A549 (cell line): ENCODE measurements at regions not wholly inside any gene's neighbourhood (a gene's known extent, or its start where the extent isn't known, plus 50 kb on each side); places are given as distances from the start of the nearest gene placed in this dataset.

ENCODE experiments used
- ATAC-seq, 2 experiments: fragments of 200-7000 bp in 1 of 2; fragments of >200 bp in 1 of 2; cut with Nextera tagmentation in 1 of 2; cut with Tn5 transposase in 1 of 2; 3 replicates each; pipeline versions ENCODE4 v1.8.0 to v1.9.1; 2018 to 2020; ENCODE audit warnings: mild to moderate bottlenecking in 1 of 2, moderate library complexity in 1 of 2
- CTCF ChIA-PET: fragments of 300-600 bp; sonication (Branson Sonifier 250); formaldehyde crosslinking; extraction: SDS; loops from one replicate; lab custom pipeline; 2021; ENCODE audit warnings: antibody characterized with exemption, inconsistent platforms; lab: Yijun Ruan, JAX
- POLR2A ChIA-PET: fragments of 350-600 bp; formaldehyde crosslinking; extraction: SDS; loops from one replicate; lab custom pipeline; 2021; ENCODE audit warnings: antibody characterized with exemption, inconsistent platforms; lab: Yijun Ruan, JAX
- DNase-seq, 2 experiments: peaks; one replicate each; pipeline versions ENCODE4 v3.0.0 to v3.0.0-alpha.2; 2011 to 2016; ENCODE audit warnings: low read depth in 1 of 2, low spot score in 1 of 2
- FAIRE-seq: peaks from 2 replicates; lab custom pipeline; 2011; peaks lifted over from hg19 to GRCh38; lab: Jason Lieb, UNC
- H3K27ac ChIP-seq, 2 experiments: fragments of >200 bp; sonication (Bioruptor Twin); formaldehyde crosslinking; 3 replicates each; pipeline ENCODE4 v1.5.1; 2016 to 2017
- H3K4me1 ChIP-seq: fragments of >200 bp; sonication (Bioruptor Twin); formaldehyde crosslinking; 3 replicates; pipeline ENCODE4 v1.6.1; 2016
- H3K4me2 ChIP-seq: fragments of >200 bp; sonication (Bioruptor Twin); formaldehyde crosslinking; 3 replicates; pipeline ENCODE4 v1.6.1; 2016
- H3K4me3 ChIP-seq: fragments of >200 bp; sonication (Bioruptor Twin); formaldehyde crosslinking; 3 replicates; pipeline ENCODE4 v1.5.1; 2016
- H3K9me3 ChIP-seq: fragments of >200 bp; sonication (Bioruptor Twin); formaldehyde crosslinking; 3 replicates; pipeline ENCODE4 v1.6.1; 2016
- BHLHE40 ChIP-seq: IDR thresholded peaks from 2 replicates; pipeline ENCODE4 v1.6.1; 2012; ENCODE audit warnings: low read depth, low read length, inconsistent platforms
- CBX8 ChIP-seq: fragments of 200-600 bp; sonication (generic); IDR thresholded peaks from 2 replicates; pipeline ENCODE4 v1.6.1; 2016
- EHF ChIP-seq: fragments of 250-450 bp; sonication (Bioruptor Pico); IDR thresholded peaks from 2 replicates; pipeline ENCODE4 v1.5.0; 2020; ENCODE audit warnings: mild to moderate bottlenecking
- ESRRA ChIP-seq: fragments of 150-350 bp; IDR thresholded peaks from 2 replicates; pipeline ENCODE4 v1.6.1; 2014; ENCODE audit warnings: mild to moderate bottlenecking, low read length, borderline replicate concordance
- GATA3 ChIP-seq: IDR thresholded peaks from 2 replicates; pipeline ENCODE4 v1.6.1; 2012; ENCODE audit warnings: borderline replicate concordance
- HDAC2 ChIP-seq: fragments of 200-600 bp; sonication (generic); IDR thresholded peaks from 2 replicates; pipeline ENCODE4 v1.6.1; 2016
- HOXA7 ChIP-seq: fragments of 250-450 bp; sonication (Bioruptor Pico); IDR thresholded peaks from 2 replicates; pipeline ENCODE4 v1.5.0; 2020; ENCODE audit warnings: mild to moderate bottlenecking, moderate library complexity
- JUN ChIP-seq, 2 experiments: fragments of >200 bp; sonication (Bioruptor Twin); formaldehyde crosslinking; IDR thresholded peaks; 2 replicates in 1 of 2; 3 replicates in 1 of 2; pipeline ENCODE4 v1.6.1; 2016 to 2017
- JUNB ChIP-seq: fragments of >200 bp; sonication (Bioruptor Twin); formaldehyde crosslinking; IDR thresholded peaks from 2 replicates; pipeline ENCODE4 v1.6.1; 2016
- MAFK ChIP-seq: fragments of 450-650 bp; IDR thresholded peaks from 2 replicates; pipeline ENCODE4 v1.6.1; 2014; ENCODE audit not compliant: partially characterized antibody
- MYC ChIP-seq: IDR thresholded peaks from 2 replicates; pipeline ENCODE4 v1.6.1; 2012; ENCODE audit warnings: mild to moderate bottlenecking, inconsistent platforms, low read length, improper control_type of control experiment, borderline replicate concordance
- NFE2L2 ChIP-seq: fragments of 150-350 bp; conservative IDR thresholded peaks from 2 replicates; pipeline ENCODE4 v1.6.1; 2014; ENCODE audit warnings: low read length
- POLR2AphosphoS2 ChIP-seq: conservative IDR thresholded peaks from 2 replicates; pipeline ENCODE4 v1.6.1; 2012; ENCODE audit warnings: low read length, improper control_type of control experiment, inconsistent platforms
- RARB ChIP-seq: fragments of 250-450 bp; sonication (Bioruptor Pico); IDR thresholded peaks from 2 replicates; pipeline ENCODE4 v1.8.0; 2021; ENCODE audit warnings: mild to moderate bottlenecking, moderate library complexity
- RFX5 ChIP-seq: fragments of 450-650 bp; IDR thresholded peaks from 2 replicates; pipeline ENCODE4 v1.7.1; 2014; ENCODE audit warnings: antibody characterized with exemption, mild to moderate bottlenecking, moderate library complexity
- SMC3 ChIP-seq: fragments of >200 bp; sonication (Bioruptor Twin); formaldehyde crosslinking; IDR thresholded peaks from 3 replicates; pipeline ENCODE4 v1.6.1; 2018; ENCODE audit warnings: inconsistent platforms
- TFCP2L1 ChIP-seq: fragments of 250-450 bp; sonication (Bioruptor Pico); IDR thresholded peaks from 2 replicates; pipeline ENCODE4 v1.5.0; 2021; ENCODE audit warnings: mild to moderate bottlenecking
- ZFP36 ChIP-seq: fragments of 450-650 bp; IDR thresholded peaks from 2 replicates; pipeline ENCODE4 v1.6.1; 2014; ENCODE audit warnings: borderline replicate concordance; ENCODE audit not compliant: partially characterized antibody
- ZSCAN20 ChIP-seq: fragments of 250-450 bp; sonication (Bioruptor Pico); IDR thresholded peaks from 2 replicates; pipeline ENCODE4 v1.8.0; 2022; ENCODE audit warnings: mild to moderate bottlenecking, moderate library complexity
- WGBS: methylation state at CpG from one replicate; pipeline ENCODE4 v1.1.6; 2017; ENCODE audit errors: missing lambda C conversion rate; 5-methylcytosine and 5-hydroxymethylcytosine counted together
- TF ChIP-seq, protein P1 (sequence below): IDR thresholded peaks from 2 replicates; pipeline ENCODE4 v1.6.1; 2012
- TF ChIP-seq, protein P2 (sequence below): fragments of >200 bp; sonication (Bioruptor Twin); formaldehyde crosslinking; IDR thresholded peaks from 3 replicates; pipeline ENCODE4 v1.6.1; 2016
- TF ChIP-seq, protein P3 (sequence below): fragments of 250-450 bp; sonication (Bioruptor Pico); IDR thresholded peaks from 2 replicates; pipeline ENCODE4 v1.5.0; 2020; ENCODE audit warnings: low read depth, mild to moderate bottlenecking, moderate library complexity
- TF ChIP-seq, protein P4 (sequence below): fragments of 150-350 bp; IDR thresholded peaks from 2 replicates; pipeline ENCODE4 v1.6.1; 2014; ENCODE audit warnings: low read depth, mild to moderate bottlenecking, low read length
- TF ChIP-seq, protein P5 (sequence below): IDR thresholded peaks from 2 replicates; pipeline ENCODE4 v1.6.1; 2012
- TF ChIP-seq, protein P6 (sequence below): fragments of 450-650 bp; IDR thresholded peaks from 2 replicates; pipeline ENCODE4 v1.6.1; 2014; ENCODE audit warnings: antibody characterized with exemption
- TF ChIP-seq, protein P7 (sequence below): fragments of >200 bp; sonication (Bioruptor Twin); formaldehyde crosslinking; IDR thresholded peaks from 2 replicates; pipeline ENCODE4 v1.6.1; 2016
- TF ChIP-seq, protein P8 (sequence below): fragments of 200-600 bp; sonication (generic); IDR thresholded peaks from 2 replicates; pipeline ENCODE4 v1.6.1; 2016; ENCODE audit warnings: antibody characterized with exemption, mild to moderate bottlenecking, moderate library complexity

DNA sequence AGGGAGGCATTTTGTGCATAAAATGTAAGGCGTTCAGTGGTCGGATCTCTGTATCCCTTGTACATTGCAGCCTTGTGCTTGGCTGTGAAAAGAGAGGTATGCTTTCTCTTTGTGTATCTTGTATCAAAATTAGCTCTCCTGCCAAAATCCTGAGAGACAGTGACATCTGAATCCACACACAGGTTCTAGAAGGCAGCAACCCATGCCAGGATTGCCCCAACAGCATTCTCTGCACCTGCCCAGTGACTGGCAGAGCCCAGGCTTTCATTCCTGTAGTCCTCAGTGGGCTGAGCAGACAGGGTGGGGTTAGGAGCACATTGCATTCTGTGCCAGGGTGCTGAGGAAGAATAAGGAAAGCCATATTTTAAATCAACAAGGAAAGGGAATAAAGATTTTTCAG, 740.3 kb upstream of the RAB6C start (continued):
- no peak for TF ChIP-seq JUNB

DNA sequence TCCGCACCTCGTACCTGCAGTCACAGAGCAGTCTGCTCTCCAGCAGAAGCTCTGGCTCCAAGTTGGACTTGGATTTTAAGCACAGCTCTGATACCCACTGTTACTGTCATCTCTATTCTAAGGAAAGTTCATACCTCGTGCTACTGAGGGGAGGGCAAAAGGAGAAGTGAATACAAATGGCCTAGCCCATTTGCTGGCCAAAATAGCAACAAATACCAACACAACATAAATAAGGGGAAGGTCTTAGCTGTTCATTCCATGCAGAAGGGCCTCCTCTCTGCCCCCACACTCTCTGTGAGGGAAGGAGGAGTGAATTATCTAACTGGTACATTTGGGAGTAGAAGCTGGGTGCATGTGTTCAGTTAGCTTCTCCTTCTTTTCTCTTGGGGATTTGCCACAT, 739.4 kb upstream of the RAB6C start:
- no peak overlapping the region for H3K4me3 ChIP-seq
- ATAC-seq: no peak
- POLR2A ChIA-PET: no interaction called here
- H3K4me1 ChIP-seq: no peaks in the 10 kb centered on the region
- H3K9me3 ChIP-seq: no peaks in the 10 kb centered on the region
- no peak overlapping the region for H3K27ac ChIP-seq
- TF ChIP-seq SMC3 (no peak), POLR2AphosphoS2 (no peak), MAFK (no peak), ZSCAN20 (CRISPR knock-in tag) (no peak), EHF (no peak), TFCP2L1 (no peak), JUN (IDR thresholded peaks at IDR 0.05) (no peak), JUNB (no peak), RARB (CRISPR knock-in tag) (no peak), RFX5 (no peak), CBX8 (no peak), GATA3 (no peak)
- TF ChIP-seq, protein P1, sequence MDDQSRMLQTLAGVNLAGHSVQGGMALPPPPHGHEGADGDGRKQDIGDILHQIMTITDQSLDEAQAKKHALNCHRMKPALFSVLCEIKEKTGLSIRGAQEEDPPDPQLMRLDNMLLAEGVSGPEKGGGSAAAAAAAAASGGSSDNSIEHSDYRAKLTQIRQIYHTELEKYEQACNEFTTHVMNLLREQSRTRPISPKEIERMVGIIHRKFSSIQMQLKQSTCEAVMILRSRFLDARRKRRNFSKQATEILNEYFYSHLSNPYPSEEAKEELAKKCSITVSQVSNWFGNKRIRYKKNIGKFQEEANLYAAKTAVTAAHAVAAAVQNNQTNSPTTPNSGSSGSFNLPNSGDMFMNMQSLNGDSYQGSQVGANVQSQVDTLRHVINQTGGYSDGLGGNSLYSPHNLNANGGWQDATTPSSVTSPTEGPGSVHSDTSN: no peak
- TF ChIP-seq, protein P2, sequence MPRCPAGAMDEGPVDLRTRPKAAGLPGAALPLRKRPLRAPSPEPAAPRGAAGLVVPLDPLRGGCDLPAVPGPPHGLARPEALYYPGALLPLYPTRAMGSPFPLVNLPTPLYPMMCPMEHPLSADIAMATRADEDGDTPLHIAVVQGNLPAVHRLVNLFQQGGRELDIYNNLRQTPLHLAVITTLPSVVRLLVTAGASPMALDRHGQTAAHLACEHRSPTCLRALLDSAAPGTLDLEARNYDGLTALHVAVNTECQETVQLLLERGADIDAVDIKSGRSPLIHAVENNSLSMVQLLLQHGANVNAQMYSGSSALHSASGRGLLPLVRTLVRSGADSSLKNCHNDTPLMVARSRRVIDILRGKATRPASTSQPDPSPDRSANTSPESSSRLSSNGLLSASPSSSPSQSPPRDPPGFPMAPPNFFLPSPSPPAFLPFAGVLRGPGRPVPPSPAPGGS: no peak
- TF ChIP-seq, protein P3, sequence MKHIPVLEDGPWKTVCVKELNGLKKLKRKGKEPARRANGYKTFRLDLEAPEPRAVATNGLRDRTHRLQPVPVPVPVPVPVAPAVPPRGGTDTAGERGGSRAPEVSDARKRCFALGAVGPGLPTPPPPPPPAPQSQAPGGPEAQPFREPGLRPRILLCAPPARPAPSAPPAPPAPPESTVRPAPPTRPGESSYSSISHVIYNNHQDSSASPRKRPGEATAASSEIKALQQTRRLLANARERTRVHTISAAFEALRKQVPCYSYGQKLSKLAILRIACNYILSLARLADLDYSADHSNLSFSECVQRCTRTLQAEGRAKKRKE: no peak
- TF ChIP-seq, protein P4, sequence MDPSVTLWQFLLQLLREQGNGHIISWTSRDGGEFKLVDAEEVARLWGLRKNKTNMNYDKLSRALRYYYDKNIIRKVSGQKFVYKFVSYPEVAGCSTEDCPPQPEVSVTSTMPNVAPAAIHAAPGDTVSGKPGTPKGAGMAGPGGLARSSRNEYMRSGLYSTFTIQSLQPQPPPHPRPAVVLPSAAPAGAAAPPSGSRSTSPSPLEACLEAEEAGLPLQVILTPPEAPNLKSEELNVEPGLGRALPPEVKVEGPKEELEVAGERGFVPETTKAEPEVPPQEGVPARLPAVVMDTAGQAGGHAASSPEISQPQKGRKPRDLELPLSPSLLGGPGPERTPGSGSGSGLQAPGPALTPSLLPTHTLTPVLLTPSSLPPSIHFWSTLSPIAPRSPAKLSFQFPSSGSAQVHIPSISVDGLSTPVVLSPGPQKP: no peak
- TF ChIP-seq, protein P5, sequence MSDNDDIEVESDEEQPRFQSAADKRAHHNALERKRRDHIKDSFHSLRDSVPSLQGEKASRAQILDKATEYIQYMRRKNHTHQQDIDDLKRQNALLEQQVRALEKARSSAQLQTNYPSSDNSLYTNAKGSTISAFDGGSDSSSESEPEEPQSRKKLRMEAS: no peak
- TF ChIP-seq, protein P6, sequence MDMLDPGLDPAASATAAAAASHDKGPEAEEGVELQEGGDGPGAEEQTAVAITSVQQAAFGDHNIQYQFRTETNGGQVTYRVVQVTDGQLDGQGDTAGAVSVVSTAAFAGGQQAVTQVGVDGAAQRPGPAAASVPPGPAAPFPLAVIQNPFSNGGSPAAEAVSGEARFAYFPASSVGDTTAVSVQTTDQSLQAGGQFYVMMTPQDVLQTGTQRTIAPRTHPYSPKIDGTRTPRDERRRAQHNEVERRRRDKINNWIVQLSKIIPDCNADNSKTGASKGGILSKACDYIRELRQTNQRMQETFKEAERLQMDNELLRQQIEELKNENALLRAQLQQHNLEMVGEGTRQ: no peak
- TF ChIP-seq, protein P7, sequence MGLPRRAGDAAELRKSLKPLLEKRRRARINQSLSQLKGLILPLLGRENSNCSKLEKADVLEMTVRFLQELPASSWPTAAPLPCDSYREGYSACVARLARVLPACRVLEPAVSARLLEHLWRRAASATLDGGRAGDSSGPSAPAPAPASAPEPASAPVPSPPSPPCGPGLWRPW: no peak
- TF ChIP-seq, all 56 proteins: peak for 0
- 43% methylated on average over 3 of the region's 3 CpGs for WGBS
- FAIRE-seq: no peak
- no peak for DNase-seq
- no peak overlapping the region for H3K4me2 ChIP-seq
- CTCF ChIA-PET: no interaction called here

DNA sequence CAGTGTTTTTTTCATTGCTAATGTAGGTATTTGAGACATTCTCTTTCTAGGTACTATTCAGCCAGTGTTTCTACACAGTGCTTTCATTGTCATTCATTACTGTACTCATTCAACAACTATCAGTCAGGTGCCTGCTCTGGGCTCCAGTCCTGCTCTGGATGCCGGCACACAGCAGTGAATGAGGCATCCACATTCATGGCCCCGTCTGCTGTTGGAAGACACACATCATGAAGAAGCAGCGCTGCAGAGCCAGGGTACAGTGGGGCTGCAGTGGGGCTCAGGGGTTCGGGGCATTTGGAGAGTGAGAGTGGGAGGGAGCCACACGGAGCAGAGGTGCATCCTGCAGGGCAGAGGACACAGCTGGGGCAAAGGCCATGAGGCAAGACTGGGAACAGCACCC, 737.2 kb upstream of the RAB6C start:
- ATAC-seq: no peak
- H3K27ac ChIP-seq: no peak overlapping the region
- no peak for DNase-seq
- WGBS: 5% methylated on average over 3 of the region's 5 CpGs
- 0 out of 3 replicates have a peak, but pooled peaks cover 3% of the 10 kb centered on the region for H3K9me3 ChIP-seq
- POLR2A ChIA-PET: no interaction called here
- no peak for FAIRE-seq
- no peaks in the 10 kb centered on the region for H3K4me1 ChIP-seq
- no peak overlapping the region for H3K4me3 ChIP-seq
- CTCF ChIA-PET: no interaction called here
- H3K4me2 ChIP-seq: no peak overlapping the region
- TF ChIP-seq MYC (no peak), ZFP36 (no peak), HDAC2 (no peak), ZSCAN20 (CRISPR knock-in tag) (no peak), RARB (CRISPR knock-in tag) (no peak), HOXA7 (no peak), BHLHE40 (no peak), ESRRA (no peak), NFE2L2 (no peak), SMC3 (no peak)
- TF ChIP-seq, protein P7: no peak
- TF ChIP-seq, protein P8, sequence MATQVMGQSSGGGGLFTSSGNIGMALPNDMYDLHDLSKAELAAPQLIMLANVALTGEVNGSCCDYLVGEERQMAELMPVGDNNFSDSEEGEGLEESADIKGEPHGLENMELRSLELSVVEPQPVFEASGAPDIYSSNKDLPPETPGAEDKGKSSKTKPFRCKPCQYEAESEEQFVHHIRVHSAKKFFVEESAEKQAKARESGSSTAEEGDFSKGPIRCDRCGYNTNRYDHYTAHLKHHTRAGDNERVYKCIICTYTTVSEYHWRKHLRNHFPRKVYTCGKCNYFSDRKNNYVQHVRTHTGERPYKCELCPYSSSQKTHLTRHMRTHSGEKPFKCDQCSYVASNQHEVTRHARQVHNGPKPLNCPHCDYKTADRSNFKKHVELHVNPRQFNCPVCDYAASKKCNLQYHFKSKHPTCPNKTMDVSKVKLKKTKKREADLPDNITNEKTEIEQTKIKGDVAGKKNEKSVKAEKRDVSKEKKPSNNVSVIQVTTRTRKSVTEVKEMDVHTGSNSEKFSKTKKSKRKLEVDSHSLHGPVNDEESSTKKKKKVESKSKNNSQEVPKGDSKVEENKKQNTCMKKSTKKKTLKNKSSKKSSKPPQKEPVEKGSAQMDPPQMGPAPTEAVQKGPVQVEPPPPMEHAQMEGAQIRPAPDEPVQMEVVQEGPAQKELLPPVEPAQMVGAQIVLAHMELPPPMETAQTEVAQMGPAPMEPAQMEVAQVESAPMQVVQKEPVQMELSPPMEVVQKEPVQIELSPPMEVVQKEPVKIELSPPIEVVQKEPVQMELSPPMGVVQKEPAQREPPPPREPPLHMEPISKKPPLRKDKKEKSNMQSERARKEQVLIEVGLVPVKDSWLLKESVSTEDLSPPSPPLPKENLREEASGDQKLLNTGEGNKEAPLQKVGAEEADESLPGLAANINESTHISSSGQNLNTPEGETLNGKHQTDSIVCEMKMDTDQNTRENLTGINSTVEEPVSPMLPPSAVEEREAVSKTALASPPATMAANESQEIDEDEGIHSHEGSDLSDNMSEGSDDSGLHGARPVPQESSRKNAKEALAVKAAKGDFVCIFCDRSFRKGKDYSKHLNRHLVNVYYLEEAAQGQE: no peak
